Stimulated activated naive CD8-positive, alpha-beta T cell treated with anti-CD3 and anti-CD28 coated beads, Interleukin-15, Interleukin-2, amounts not matched to agents 100 ng/mL and 50 ng/mL, for 24 hours (primary cell): ENCODE measurements at regions not wholly inside any gene's neighbourhood (a gene's known extent, or its start where the extent isn't known, plus 50 kb on each side); places are given as distances from the start of the nearest gene placed in this dataset.

ENCODE experiments used
- H3K27ac Mint-ChIP-seq: one replicate; pipeline ENCODE4 v1.8.0; 2021; ENCODE audit warnings: mild to moderate bottlenecking, mixed read lengths
- H3K27me3 Mint-ChIP-seq: one replicate; pipeline ENCODE4 v1.8.0; 2021; ENCODE audit warnings: mixed read lengths
- H3K36me3 Mint-ChIP-seq: one replicate; pipeline ENCODE4 v1.8.0; 2021; ENCODE audit warnings: low read depth, mixed read lengths
- H3K4me1 Mint-ChIP-seq: one replicate; pipeline ENCODE4 v1.8.0; 2021; ENCODE audit warnings: low read depth, mixed read lengths
- H3K4me3 Mint-ChIP-seq: one replicate; pipeline ENCODE4 v1.8.0; 2021; ENCODE audit warnings: mild to moderate bottlenecking, mixed read lengths
- H3K9me3 Mint-ChIP-seq: one replicate; pipeline ENCODE4 v1.8.0; 2021; ENCODE audit warnings: mixed read lengths

DNA sequence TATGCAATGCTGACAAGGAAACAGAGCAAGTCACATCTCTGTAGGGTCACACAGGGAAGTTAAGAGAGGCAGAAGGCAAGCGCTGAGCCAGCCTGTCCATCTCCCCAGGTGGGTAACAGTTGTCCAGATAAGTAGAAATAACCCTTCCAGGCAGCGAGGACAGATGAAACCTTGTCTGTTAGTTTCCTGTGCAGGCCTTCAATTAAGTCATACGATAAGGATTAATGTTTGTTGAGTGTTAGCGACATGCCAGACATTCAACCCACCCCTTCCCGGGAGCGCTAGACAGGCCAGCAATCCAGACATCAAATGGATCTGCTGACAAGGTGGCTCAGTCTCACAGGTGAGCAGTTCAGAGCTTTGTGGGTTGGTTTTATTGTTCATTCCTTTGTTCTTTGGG is 221.5 kb upstream of the FMN2 start:
- no peaks in the 10 kb centered on the region for H3K27me3 Mint-ChIP-seq
- no peaks in the 10 kb centered on the region for H3K36me3 Mint-ChIP-seq
- H3K4me1 Mint-ChIP-seq = no peaks in the 10 kb centered on the region
- no peaks in the 10 kb centered on the region for H3K9me3 Mint-ChIP-seq
- no peak overlapping the region for H3K27ac Mint-ChIP-seq
- no peak overlapping the region for H3K4me3 Mint-ChIP-seq

DNA sequence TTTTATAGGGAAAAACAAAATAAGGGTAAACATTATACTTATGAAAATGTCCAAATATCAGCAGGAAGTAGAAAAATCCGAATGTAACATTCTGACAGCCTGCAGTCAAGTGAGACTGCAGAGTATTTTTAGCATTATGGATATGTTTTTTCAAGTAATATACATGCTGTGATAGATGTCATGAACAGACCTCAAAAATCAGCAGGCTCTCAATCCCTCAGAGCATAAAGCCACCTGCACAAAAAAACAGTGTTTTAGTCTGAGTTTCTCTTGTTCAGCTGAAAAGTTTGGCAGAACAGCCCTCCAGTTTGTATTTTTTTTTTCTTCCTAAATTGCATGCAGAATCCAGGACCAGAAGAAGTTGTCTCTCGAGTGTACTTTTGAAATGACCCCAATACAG is 219.1 kb upstream of the FMN2 start:
- Mint-ChIP-seq H3K9me3 (no peaks in the 10 kb centered on the region), H3K27me3 (no peaks in the 10 kb centered on the region), H3K4me3 (no peak overlapping the region), H3K4me1 (no peaks in the 10 kb centered on the region), H3K36me3 (no peaks in the 10 kb centered on the region), H3K27ac (no peak overlapping the region)

DNA sequence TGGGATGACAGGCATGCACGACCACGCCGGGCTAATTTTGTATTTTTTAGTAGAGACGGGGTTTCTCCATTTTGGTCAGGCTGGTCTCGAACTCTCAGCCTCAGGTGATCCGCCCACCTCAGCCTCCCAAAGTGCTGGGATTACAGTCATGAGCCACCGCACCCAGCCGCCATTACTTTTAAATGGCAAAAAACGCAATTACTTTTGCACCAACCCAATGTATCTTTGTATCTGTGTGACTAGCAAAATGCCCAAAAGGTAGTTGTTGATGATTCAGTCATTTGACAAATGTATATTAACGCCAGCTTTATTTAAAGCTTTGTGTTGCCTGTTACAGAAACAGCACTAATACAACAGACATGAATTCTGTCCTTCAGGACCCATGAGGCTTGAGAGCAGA is 216.9 kb upstream of the FMN2 start:
- no peaks in the 10 kb centered on the region for H3K27me3 Mint-ChIP-seq
- no peaks in the 10 kb centered on the region for H3K9me3 Mint-ChIP-seq
- H3K4me3 Mint-ChIP-seq = no peak overlapping the region
- H3K27ac Mint-ChIP-seq = no peak overlapping the region
- H3K36me3 Mint-ChIP-seq = no peaks in the 10 kb centered on the region
- no peaks in the 10 kb centered on the region for H3K4me1 Mint-ChIP-seq

DNA sequence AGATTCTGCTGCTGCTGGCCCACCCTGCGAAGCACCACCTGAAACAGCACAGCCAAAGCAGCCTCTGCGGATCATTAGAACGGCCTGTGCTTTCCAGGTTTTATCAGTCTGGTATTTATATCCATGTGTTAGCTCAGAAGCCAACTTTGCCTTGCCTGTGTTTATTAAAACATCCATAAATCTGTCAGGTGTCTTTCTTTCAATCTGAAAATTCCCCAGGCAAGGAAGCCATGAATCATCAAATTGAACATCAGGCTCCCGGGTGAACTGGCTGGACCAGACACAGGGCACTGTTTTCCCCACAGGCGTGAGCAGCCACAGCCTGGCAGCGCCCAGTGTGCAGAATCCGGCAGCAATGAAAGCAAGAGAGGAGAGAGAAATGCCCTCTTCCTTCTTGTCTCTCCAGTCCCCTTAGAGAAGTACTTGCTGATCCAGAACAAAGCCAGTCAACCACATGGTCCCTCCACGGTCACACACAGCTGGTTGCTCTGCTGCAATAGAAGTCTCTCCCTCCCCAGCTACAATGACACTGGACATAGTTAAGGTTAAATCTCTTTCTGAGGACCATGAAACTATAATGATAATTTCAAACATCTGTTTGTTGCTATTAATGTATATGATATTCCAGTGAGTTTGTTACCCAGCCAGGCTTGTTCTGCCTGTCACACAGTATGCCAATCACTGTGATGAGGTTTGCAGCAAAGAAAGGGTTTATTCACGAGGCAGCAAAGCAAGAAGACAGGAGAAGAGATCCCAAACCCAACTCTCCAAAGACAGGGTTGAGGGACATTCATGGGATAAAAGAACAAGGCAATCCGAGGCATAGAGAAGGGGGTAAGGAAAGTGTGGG is 212.1 kb upstream of the FMN2 start:
- no peak overlapping the region for H3K4me3 Mint-ChIP-seq
- no peaks in the 10 kb centered on the region for H3K27me3 Mint-ChIP-seq
- H3K9me3 Mint-ChIP-seq = no peaks in the 10 kb centered on the region
- H3K4me1 Mint-ChIP-seq = no peaks in the 10 kb centered on the region
- no peaks in the 10 kb centered on the region for H3K36me3 Mint-ChIP-seq
- H3K27ac Mint-ChIP-seq = no peak overlapping the region

DNA sequence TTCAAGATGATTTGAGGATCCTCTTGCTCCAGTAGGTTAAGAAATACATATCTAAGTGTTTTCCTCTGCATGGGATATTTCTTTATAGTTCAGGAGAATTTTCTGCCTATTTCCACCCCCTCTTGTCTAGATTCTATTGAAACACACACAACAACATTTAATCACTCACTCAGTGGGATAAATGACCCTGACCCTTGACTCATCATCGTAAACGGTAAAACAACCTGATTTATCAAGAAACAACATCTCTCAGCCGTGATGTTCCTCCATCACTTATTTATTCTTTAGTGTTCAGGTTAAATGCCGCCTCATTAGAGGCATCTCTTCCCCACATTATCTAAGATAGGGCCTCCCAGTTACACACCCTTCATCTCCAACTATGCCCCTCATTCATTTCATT is 208.7 kb upstream of the FMN2 start:
- Mint-ChIP-seq H3K27me3 (no peaks in the 10 kb centered on the region), H3K9me3 (no peaks in the 10 kb centered on the region), H3K27ac (no peak overlapping the region), H3K4me3 (no peak overlapping the region), H3K36me3 (no peaks in the 10 kb centered on the region), H3K4me1 (no peaks in the 10 kb centered on the region)

DNA sequence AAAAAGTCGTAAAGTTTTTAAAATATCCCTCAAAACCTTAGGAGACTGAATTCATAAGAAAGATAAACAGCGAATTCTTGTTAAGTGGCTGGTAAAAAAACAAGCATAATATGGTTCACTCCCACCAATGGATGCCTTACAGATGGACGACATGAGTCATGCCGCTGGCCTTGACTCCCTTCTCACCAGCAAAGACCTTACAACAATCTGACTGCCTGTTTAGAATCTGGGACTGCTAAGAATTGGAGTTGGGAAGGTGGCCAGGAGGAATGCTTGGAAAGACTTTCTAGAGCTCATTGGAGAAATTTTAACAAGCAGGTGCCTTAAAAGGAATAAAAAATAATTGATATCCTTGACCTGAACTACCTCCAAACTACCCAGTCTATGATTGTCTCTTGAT is 206.9 kb upstream of the FMN2 start:
- Mint-ChIP-seq H3K27me3 (no peaks in the 10 kb centered on the region), H3K36me3 (no peaks in the 10 kb centered on the region), H3K27ac (no peak overlapping the region), H3K4me3 (no peak overlapping the region), H3K4me1 (no peaks in the 10 kb centered on the region), H3K9me3 (no peaks in the 10 kb centered on the region)

DNA sequence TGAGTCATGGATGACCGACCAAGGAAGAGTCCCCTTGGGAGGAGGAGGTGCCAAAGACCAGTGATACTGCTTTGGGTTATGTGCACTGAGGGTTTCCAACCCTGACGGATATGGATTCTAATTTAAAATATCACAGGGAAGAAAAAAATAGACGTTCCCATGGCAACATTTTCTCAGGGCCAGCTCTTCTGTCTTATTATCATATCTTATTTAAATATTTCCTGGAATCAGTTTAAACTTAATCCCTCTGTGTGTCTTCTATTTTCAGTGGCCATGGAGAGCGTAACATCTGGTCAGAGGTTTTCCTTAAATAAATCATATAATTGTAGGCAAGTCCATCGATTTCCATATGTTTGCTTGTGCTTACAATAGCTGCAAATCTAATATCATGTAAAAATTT is 205.4 kb upstream of the FMN2 start:
- no peaks in the 10 kb centered on the region for H3K27me3 Mint-ChIP-seq
- no peak overlapping the region for H3K4me3 Mint-ChIP-seq
- no peaks in the 10 kb centered on the region for H3K36me3 Mint-ChIP-seq
- H3K4me1 Mint-ChIP-seq = no peaks in the 10 kb centered on the region
- no peaks in the 10 kb centered on the region for H3K9me3 Mint-ChIP-seq
- no peak overlapping the region for H3K27ac Mint-ChIP-seq

DNA sequence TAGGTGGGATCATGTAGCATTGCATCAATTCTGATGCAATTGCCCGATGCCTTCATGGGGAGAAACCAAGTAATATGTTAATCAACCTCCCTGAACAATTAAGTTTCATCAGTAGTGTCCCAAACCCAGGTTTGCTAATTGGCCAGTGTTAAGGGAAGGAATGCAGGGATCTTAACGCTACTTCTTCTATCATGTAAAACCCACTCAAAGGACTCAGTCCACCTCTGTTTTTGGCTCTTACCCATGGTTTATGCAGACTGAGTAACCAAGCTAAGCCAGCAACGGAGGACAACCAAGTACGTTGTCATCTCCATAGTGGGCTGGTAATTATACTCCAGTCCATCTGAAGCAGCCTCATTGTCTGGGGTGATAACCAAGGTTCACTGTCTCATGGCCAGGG is 203.0 kb upstream of the FMN2 start:
- Mint-ChIP-seq H3K4me3 (no peak overlapping the region), H3K36me3 (no peaks in the 10 kb centered on the region), H3K27ac (no peak overlapping the region), H3K4me1 (peaks cover under 1% of the 10 kb centered on the region), H3K27me3 (no peaks in the 10 kb centered on the region), H3K9me3 (no peaks in the 10 kb centered on the region)

DNA sequence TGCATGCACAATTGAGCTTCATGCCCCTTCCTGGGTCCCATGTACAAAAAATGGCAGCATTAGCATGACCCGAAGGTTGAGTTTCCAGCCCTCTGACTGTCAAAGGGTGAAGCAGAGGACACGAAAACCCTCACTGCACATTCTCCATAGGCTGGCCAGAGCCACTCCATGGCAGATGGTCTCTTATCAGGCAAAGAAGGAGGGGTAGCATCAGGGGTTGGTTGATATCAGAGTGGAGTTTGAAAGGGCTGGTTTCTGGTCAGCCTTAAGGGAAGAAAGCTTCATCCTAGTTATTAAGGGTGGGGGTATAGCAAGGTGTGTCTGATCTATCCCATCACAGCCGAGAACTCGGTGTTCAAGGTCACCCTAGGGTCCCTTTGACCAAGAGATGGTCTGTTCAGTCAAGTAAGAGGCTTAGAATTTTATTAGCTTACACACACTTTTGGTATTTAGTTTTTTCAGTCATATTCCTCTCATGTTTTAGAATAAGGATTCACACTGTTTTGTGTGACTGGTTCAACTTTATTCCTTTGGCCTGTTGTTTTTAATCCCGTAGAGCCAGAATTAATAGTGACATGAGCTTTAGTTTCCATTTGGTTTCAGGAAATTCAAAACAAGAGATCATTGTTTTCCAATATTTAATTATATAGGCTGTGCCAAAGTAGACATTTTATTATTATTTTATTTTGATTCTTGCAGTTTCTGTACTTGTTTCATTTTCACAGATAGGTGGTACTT is 199.9 kb upstream of the FMN2 start:
- H3K27me3 Mint-ChIP-seq = peaks cover 9% of the 10 kb centered on the region
- H3K27ac Mint-ChIP-seq = no peak overlapping the region
- H3K36me3 Mint-ChIP-seq = no peaks in the 10 kb centered on the region
- peaks cover 3% of the 10 kb centered on the region for H3K4me1 Mint-ChIP-seq
- H3K9me3 Mint-ChIP-seq = no peaks in the 10 kb centered on the region
- no peak overlapping the region for H3K4me3 Mint-ChIP-seq

DNA sequence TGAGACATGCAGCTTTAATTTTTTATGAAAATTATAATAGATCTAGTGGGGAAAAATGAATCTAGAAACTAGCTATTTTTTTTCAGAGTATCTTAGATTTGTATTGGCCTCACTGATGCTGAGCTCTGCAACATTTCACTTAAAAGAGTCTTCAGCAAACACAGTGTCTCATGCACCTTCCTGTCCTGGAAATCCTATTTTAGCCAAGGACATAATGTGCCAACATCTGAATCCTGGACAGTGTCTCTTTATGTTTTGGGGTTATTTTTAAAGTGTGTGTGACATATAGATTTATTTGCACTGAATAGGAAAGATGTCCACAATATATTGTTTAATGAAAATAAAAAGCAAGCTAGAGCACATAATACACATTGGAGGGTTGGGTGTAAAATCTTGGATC is 199.1 kb upstream of the FMN2 start:
- H3K4me1 Mint-ChIP-seq = peaks cover 4% of the 10 kb centered on the region
- no peak overlapping the region for H3K27ac Mint-ChIP-seq
- H3K27me3 Mint-ChIP-seq = peaks cover 9% of the 10 kb centered on the region
- no peak overlapping the region for H3K4me3 Mint-ChIP-seq
- H3K9me3 Mint-ChIP-seq = no peaks in the 10 kb centered on the region
- no peaks in the 10 kb centered on the region for H3K36me3 Mint-ChIP-seq

DNA sequence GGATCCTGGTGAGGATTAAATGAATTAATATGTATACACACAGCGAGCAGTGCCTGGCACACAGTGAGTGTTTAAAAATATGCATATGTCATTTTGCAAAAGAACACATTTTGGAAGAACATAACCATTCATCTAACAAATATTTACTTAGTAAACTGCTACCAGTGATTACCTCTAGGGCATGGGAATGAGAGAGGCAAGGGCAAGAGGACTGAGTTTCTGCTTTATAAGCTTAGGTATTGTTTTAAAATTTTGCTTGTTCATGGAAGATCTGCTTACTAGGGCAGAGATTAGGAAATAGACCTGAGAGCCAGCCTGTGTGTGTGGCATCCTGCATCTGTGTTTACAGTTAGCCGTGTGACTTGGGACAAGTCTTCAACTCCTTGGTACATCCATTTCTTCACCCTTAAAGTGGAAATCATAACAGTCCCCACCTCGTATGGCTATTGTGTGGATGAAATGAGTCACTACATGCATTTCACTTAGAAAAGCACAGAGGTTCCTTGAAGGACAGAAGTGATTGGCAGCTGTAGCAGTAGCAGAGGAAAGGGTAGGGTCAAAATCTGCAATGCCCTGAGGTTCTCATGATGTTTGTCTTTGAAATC is 198.5 kb upstream of the FMN2 start:
- no peak overlapping the region for H3K4me3 Mint-ChIP-seq
- peaks cover 10% of the 10 kb centered on the region for H3K4me1 Mint-ChIP-seq
- no peak overlapping the region for H3K27ac Mint-ChIP-seq
- no peaks in the 10 kb centered on the region for H3K9me3 Mint-ChIP-seq
- no peaks in the 10 kb centered on the region for H3K36me3 Mint-ChIP-seq
- peaks cover 9% of the 10 kb centered on the region for H3K27me3 Mint-ChIP-seq

DNA sequence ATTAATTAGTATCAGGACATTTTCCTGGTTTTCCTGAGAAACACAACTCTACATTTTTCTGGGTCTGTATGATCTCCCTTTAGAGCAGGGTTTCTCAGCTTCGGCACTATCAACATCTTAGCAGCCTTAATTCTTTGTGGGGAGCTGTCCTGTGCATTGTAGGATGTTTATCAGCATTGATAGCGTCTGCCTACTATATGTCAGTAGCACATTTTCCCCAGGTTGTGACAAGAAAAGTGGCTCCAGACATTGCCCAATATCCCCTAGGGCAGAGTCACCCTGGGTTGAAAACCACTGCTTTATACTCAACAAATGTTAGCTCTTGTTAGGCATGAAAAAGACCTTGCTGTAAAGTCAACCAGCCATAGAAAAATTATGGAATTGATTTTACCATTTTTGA is 195.1 kb upstream of the FMN2 start:
- Mint-ChIP-seq H3K4me1 (peaks cover 11% of the 10 kb centered on the region), H3K27me3 (peaks cover 9% of the 10 kb centered on the region), H3K36me3 (no peaks in the 10 kb centered on the region)

DNA sequence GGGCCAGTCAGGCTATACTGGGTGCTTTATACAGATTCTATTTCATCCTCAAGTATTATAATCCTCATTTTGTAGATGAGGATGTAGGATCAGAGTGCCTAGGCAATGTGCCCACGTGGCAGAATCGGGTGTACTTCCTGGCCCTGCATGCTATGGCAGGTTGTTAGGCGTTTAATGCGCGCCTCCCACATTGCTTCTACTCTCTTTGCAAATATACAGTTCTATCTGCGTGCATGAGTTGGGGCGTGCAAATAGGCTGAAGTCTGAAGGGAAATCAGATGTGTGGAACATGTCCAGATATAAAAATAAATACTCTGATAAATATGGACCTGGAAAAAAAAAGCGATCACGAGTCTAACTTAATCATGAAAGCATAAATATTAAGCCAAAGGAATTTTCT is 194.7 kb upstream of the FMN2 start:
- H3K4me1 Mint-ChIP-seq = peaks cover 11% of the 10 kb centered on the region

More for the DNA sequence above, 195.1 kb upstream of the FMN2 start:
- no peak overlapping the region for H3K27ac Mint-ChIP-seq
- H3K4me3 Mint-ChIP-seq = no peak overlapping the region
- H3K9me3 Mint-ChIP-seq = no peaks in the 10 kb centered on the region

DNA sequence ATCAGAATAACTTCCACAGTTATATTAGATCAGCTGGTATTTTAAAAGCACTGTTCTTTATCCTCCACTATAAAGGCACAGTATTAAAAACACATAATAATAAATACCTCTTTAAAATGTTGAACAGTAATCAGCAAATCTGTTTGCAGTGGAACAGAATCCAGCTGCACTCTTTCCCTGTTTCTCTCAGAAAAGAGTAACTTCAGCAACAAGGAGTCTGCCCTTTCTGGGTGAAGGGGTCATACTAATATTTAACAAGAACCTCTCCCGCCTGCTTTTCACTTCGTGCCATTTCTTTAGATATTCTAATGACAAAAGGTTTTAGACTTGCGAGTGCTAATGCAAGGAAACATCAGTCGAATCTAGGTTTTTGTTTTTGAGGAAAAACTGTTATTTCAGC is 194.2 kb upstream of the FMN2 start:
- Mint-ChIP-seq H3K4me3 (no peak overlapping the region), H3K4me1 (peaks cover 11% of the 10 kb centered on the region), H3K36me3 (no peaks in the 10 kb centered on the region), H3K27ac (no peak overlapping the region), H3K9me3 (no peaks in the 10 kb centered on the region), H3K27me3 (peaks cover 9% of the 10 kb centered on the region)

More for the DNA sequence above, 194.7 kb upstream of the FMN2 start:
- H3K4me3 Mint-ChIP-seq = no peak overlapping the region
- peaks cover 9% of the 10 kb centered on the region for H3K27me3 Mint-ChIP-seq
- no peak overlapping the region for H3K27ac Mint-ChIP-seq
- H3K36me3 Mint-ChIP-seq = no peaks in the 10 kb centered on the region
- no peaks in the 10 kb centered on the region for H3K9me3 Mint-ChIP-seq

DNA sequence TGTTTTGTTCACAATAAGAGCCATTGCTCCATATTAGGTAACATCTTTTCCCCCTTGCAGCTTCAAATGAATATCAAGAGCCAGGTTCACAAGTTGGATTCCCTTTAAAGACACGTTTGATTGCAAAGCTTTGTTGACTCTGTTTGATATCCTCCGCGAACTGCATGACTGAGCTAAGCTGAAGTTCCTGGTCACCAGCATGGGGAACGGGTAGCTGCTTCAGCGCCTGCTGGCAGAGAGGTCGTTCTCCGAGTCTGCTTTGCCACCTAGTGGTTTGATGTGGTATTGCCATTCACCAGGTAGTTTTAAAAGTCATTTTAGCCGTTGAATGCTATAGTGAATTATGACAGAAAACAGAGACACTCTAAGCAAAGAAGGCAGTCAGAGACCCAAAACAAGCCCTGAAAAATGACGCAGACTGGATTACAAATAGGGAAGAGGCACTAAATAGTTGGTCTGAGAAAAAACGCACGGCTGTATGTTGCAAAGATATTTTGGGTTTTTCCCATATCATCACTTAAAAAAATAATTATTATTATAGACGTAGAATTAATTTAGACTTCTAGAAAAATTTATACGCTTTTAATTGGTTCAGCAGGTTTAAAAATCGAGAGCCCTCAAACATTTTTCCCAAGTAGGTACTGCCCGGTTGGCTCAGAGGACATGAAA is 193.5 kb upstream of the FMN2 start:
- Mint-ChIP-seq H3K27ac (no peak overlapping the region), H3K27me3 (peaks cover 9% of the 10 kb centered on the region), H3K36me3 (no peaks in the 10 kb centered on the region), H3K4me1 (peaks cover 11% of the 10 kb centered on the region), H3K9me3 (no peaks in the 10 kb centered on the region), H3K4me3 (no peak overlapping the region)
